ENCODE measurements at regions not wholly inside any gene's neighbourhood (a gene's known extent, or its start where the extent isn't known, plus 50 kb on each side); places are given as distances from the start of the nearest gene placed in this dataset.

GRCh38 chr11:119480380-119481020, 57.5 kb upstream of the THY1 start:
- no peak for TF ChIP-seq CTCF (IDR thresholded peaks at IDR 0.05)

- TF ChIP-seq CTCF (IDR thresholded peaks at IDR 0.05): peak; percentile 33; the same call in 1 of the 2 replicates
Measured at GRCh38 chr11:119479685-119480275, 56.8 kb upstream of the THY1 start.

- TF ChIP-seq CTCF (IDR thresholded peaks at IDR 0.05): no peak
Measured at GRCh38 chr11:119478711-119479285, 55.8 kb upstream of the THY1 start.

GRCh38 chr11:119476666-119477331, 53.8 kb upstream of the THY1 start:
- no peak for TF ChIP-seq CTCF (IDR thresholded peaks at IDR 0.05)

GRCh38 chr11:119476038-119476437, 53.1 kb upstream of the THY1 start:
- TF ChIP-seq CTCF (IDR thresholded peaks at IDR 0.05): no peak

GRCh38 chr11:119474682-119475596, 52.0 kb upstream of the THY1 start:
- TF ChIP-seq CTCF (IDR thresholded peaks at IDR 0.05): peak; percentile 91

All from LNCAP (cell line).